ENCODE measurements at regions not wholly inside any gene's neighbourhood (a gene's known extent, or its start where the extent isn't known, plus 50 kb on each side); places are given as distances from the start of the nearest gene placed in this dataset.

GRCh38 chr7:3192669-3193068 lies 108.4 kb upstream of the SDK1 start:
- Histone ChIP-seq H3K27me3 (ENCODE audit: control insufficient read depth in 1 of 2, insufficient read depth in 1 of 2, low read length in 2 of 2) (no peaks in the 10 kb centered on the region), H2AK5ac (ENCODE audit: low read length, severe bottlenecking) (peak overlapping the region; percentile 2), H4K91ac (ENCODE audit: low read length) (no peak overlapping the region), H3K79me1 (replicated peaks; ENCODE audit: low read length, poor library complexity, severe bottlenecking) (no peaks in the 10 kb centered on the region), H3K9me3 (ENCODE audit: control insufficient read depth, low read length) (peaks cover 3% of the 10 kb centered on the region), H2BK5ac (ENCODE audit: low read depth, low read length, poor library complexity, severe bottlenecking) (no peak overlapping the region), H3K14ac (ENCODE audit: low read length in 2 of 2) (no peak overlapping the region), H3K4me1 (ENCODE audit: control insufficient read depth, insufficient read depth, low read depth, low read length) (peaks cover 28% of the 10 kb centered on the region), H2BK12ac (ENCODE audit: low read length in 2 of 2) (peak overlapping the region in 1 of 2 experiments; percentile 65), H3K9ac (ENCODE audit: low read length) (no peak overlapping the region), H3K4ac (ENCODE audit: low read depth in 1 of 2, low read length in 2 of 2) (no peak overlapping the region), H4K8ac (ENCODE audit: low read length) (no peak overlapping the region), H2AFZ (ENCODE audit: low read depth, low read length) (no peak overlapping the region), H2BK120ac (ENCODE audit: low read depth, low read length) (no peak overlapping the region), H3K36me3 (ENCODE audit: control insufficient read depth in 1 of 2, insufficient read depth in 2 of 2, low read depth in 1 of 2, low read length in 2 of 2) (no peaks in the 10 kb centered on the region), H3K23ac (ENCODE audit: low read length in 2 of 2) (no peak overlapping the region), H3K4me3 (ENCODE audit: insufficient read depth in 1 of 2, low read depth in 1 of 2, low read length in 2 of 2) (no peak overlapping the region), H3K18ac (ENCODE audit: low read depth in 1 of 2, low read length in 2 of 2) (peak overlapping the region in 1 of 2 experiments; percentile 81), H2BK15ac (ENCODE audit: low read depth, poor library complexity, severe bottlenecking) (no peak overlapping the region), H3K4me2 (ENCODE audit: low read length, poor library complexity, severe bottlenecking) (no peak overlapping the region), H3K27ac (ENCODE audit: low read length, poor library complexity, severe bottlenecking) (no peak overlapping the region)
- WGBS = 88% methylated on average over 4 of the region's 4 CpGs
- no peak for DNase-seq

GRCh38 chr7:3193379-3194120 lies 107.5 kb upstream of the SDK1 start:
- H3K4me3 ChIP-seq (ENCODE audit: insufficient read depth in 1 of 2, low read depth in 1 of 2, low read length in 2 of 2) = no peak overlapping the region
- peaks cover 7% of the 10 kb centered on the region for H3K9me3 ChIP-seq (ENCODE audit: control insufficient read depth, low read length)
- no peaks in the 10 kb centered on the region for H3K79me1 ChIP-seq (replicated peaks; ENCODE audit: low read length, poor library complexity, severe bottlenecking)
- H2BK5ac ChIP-seq (ENCODE audit: low read depth, low read length, poor library complexity, severe bottlenecking) = peak overlapping the region; percentile 53
- H3K36me3 ChIP-seq (ENCODE audit: control insufficient read depth in 1 of 2, insufficient read depth in 2 of 2, low read depth in 1 of 2, low read length in 2 of 2) = no peaks in the 10 kb centered on the region
- 90% methylated on average over 9 of the region's 9 CpGs for WGBS
- no peak overlapping the region for H3K18ac ChIP-seq (ENCODE audit: low read depth in 1 of 2, low read length in 2 of 2)
- DNase-seq = peak; percentile 33
- peak overlapping the region; percentile 21 to 67 for H2BK12ac ChIP-seq (ENCODE audit: low read length in 2 of 2)
- peak overlapping the region; percentile 90 for H2AK5ac ChIP-seq (ENCODE audit: low read length, severe bottlenecking)
- H3K14ac ChIP-seq (ENCODE audit: low read length in 2 of 2) = no peak overlapping the region
- no peak overlapping the region for H2AFZ ChIP-seq (ENCODE audit: low read depth, low read length)
- no peak overlapping the region for H3K4me2 ChIP-seq (ENCODE audit: low read length, poor library complexity, severe bottlenecking)
- peak overlapping the region; percentile 2 for H2BK15ac ChIP-seq (ENCODE audit: low read depth, poor library complexity, severe bottlenecking)
- no peak overlapping the region for H3K23ac ChIP-seq (ENCODE audit: low read length in 2 of 2)
- peak overlapping the region; percentile 92 for H3K27ac ChIP-seq (ENCODE audit: low read length, poor library complexity, severe bottlenecking)
- H3K4me1 ChIP-seq (ENCODE audit: control insufficient read depth, insufficient read depth, low read depth, low read length) = peaks cover 31% of the 10 kb centered on the region
- H3K4ac ChIP-seq (ENCODE audit: low read depth in 1 of 2, low read length in 2 of 2) = peak overlapping the region in 1 of 2 experiments; percentile 24
- no peak overlapping the region for H4K8ac ChIP-seq (ENCODE audit: low read length)
- H3K27me3 ChIP-seq (ENCODE audit: control insufficient read depth in 1 of 2, insufficient read depth in 1 of 2, low read length in 2 of 2) = no peaks in the 10 kb centered on the region
- no peak overlapping the region for H4K91ac ChIP-seq (ENCODE audit: low read length)
- no peak overlapping the region for H2BK120ac ChIP-seq (ENCODE audit: low read depth, low read length)
- peak overlapping the region; percentile 12 for H3K9ac ChIP-seq (ENCODE audit: low read length)

GRCh38 chr7:3194501-3195141 lies 106.4 kb upstream of the SDK1 start:
- Histone ChIP-seq H3K14ac (ENCODE audit: low read length in 2 of 2) (peak overlapping the region in 1 of 2 experiments; percentile 61), H2BK12ac (ENCODE audit: low read length in 2 of 2) (peak overlapping the region in 1 of 2 experiments; percentile 77), H3K79me1 (replicated peaks; ENCODE audit: low read length, poor library complexity, severe bottlenecking) (no peaks in the 10 kb centered on the region), H2AK5ac (ENCODE audit: low read length, severe bottlenecking) (no peak overlapping the region), H3K23ac (ENCODE audit: low read length in 2 of 2) (no peak overlapping the region), H2BK5ac (ENCODE audit: low read depth, low read length, poor library complexity, severe bottlenecking) (peak overlapping the region; percentile 21), H4K8ac (ENCODE audit: low read length) (peak overlapping the region; percentile 19), H3K4ac (ENCODE audit: low read depth in 1 of 2, low read length in 2 of 2) (no peak overlapping the region), H2AFZ (ENCODE audit: low read depth, low read length) (peak overlapping the region; percentile 31), H3K18ac (ENCODE audit: low read depth in 1 of 2, low read length in 2 of 2) (peak overlapping the region in 1 of 2 experiments; percentile 89), H3K9me3 (ENCODE audit: control insufficient read depth, low read length) (peaks cover 9% of the 10 kb centered on the region), H3K36me3 (ENCODE audit: control insufficient read depth in 1 of 2, insufficient read depth in 2 of 2, low read depth in 1 of 2, low read length in 2 of 2) (no peaks in the 10 kb centered on the region), H3K27me3 (ENCODE audit: control insufficient read depth in 1 of 2, insufficient read depth in 1 of 2, low read length in 2 of 2) (no peaks in the 10 kb centered on the region), H3K27ac (ENCODE audit: low read length, poor library complexity, severe bottlenecking) (peak overlapping the region; percentile 92), H4K91ac (ENCODE audit: low read length) (peak overlapping the region; percentile 73), H2BK120ac (ENCODE audit: low read depth, low read length) (no peak overlapping the region), H3K4me2 (ENCODE audit: low read length, poor library complexity, severe bottlenecking) (peak overlapping the region; percentile 72), H3K4me1 (ENCODE audit: control insufficient read depth, insufficient read depth, low read depth, low read length) (peaks cover 31% of the 10 kb centered on the region), H3K4me3 (ENCODE audit: insufficient read depth in 1 of 2, low read depth in 1 of 2, low read length in 2 of 2) (no peak overlapping the region), H3K9ac (ENCODE audit: low read length) (peak overlapping the region; percentile 12), H2BK15ac (ENCODE audit: low read depth, poor library complexity, severe bottlenecking) (no peak overlapping the region)
- DNase-seq = peak; percentile 97
- WGBS = 4% methylated on average over 7 of the region's 7 CpGs

DNA sequence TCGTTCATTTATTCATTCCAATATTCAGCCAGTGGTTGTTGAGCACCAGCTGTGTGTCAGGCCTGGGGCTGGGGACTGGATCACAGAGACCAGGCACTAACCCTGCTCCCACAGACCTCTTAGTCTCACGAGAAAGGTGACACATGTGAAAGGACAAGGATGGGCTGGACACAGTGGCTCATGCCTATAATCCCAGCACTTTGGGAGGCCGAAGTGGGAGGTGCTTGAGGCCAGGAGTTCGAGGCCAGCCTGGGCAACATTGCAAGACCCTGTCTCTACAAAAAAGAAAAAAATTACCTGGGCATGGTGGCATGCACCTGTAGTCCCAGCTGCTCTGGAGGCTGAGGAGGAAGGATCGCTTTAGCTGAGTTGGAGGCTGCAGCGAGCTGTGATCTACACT lies 105.9 kb upstream of the SDK1 start:
- WGBS = 55% methylated on average over 6 of the region's 6 CpGs
- H4K8ac ChIP-seq (ENCODE audit: low read length) = peak overlapping the region; percentile 19
- peak overlapping the region; percentile 41 for H3K4me2 ChIP-seq (ENCODE audit: low read length, poor library complexity, severe bottlenecking)
- H2BK5ac ChIP-seq (ENCODE audit: low read depth, low read length, poor library complexity, severe bottlenecking) = peak overlapping the region; percentile 21
- no peak overlapping the region for H3K23ac ChIP-seq (ENCODE audit: low read length in 2 of 2)
- peaks cover 13% of the 10 kb centered on the region for H3K9me3 ChIP-seq (ENCODE audit: control insufficient read depth, low read length)
- peak overlapping the region in 1 of 2 experiments; percentile 61 for H3K14ac ChIP-seq (ENCODE audit: low read length in 2 of 2)
- no peak overlapping the region for H2BK15ac ChIP-seq (ENCODE audit: low read depth, poor library complexity, severe bottlenecking)
- H3K4ac ChIP-seq (ENCODE audit: low read depth in 1 of 2, low read length in 2 of 2) = peak overlapping the region in 1 of 2 experiments; percentile 9
- H4K91ac ChIP-seq (ENCODE audit: low read length) = peak overlapping the region; percentile 73
- peak overlapping the region in 1 of 2 experiments; percentile 37 for H2BK12ac ChIP-seq (ENCODE audit: low read length in 2 of 2)
- H2BK120ac ChIP-seq (ENCODE audit: low read depth, low read length) = no peak overlapping the region
- no peaks in the 10 kb centered on the region for H3K79me1 ChIP-seq (replicated peaks; ENCODE audit: low read length, poor library complexity, severe bottlenecking)
- peaks cover 31% of the 10 kb centered on the region for H3K4me1 ChIP-seq (ENCODE audit: control insufficient read depth, insufficient read depth, low read depth, low read length)
- peak overlapping the region; percentile 24 for H2AK5ac ChIP-seq (ENCODE audit: low read length, severe bottlenecking)
- no peaks in the 10 kb centered on the region for H3K36me3 ChIP-seq (ENCODE audit: control insufficient read depth in 1 of 2, insufficient read depth in 2 of 2, low read depth in 1 of 2, low read length in 2 of 2)
- no peak overlapping the region for H3K9ac ChIP-seq (ENCODE audit: low read length)
- peak overlapping the region; percentile 16 to 89 for H3K18ac ChIP-seq (ENCODE audit: low read depth in 1 of 2, low read length in 2 of 2)
- no peak for DNase-seq
- H3K4me3 ChIP-seq (ENCODE audit: insufficient read depth in 1 of 2, low read depth in 1 of 2, low read length in 2 of 2) = no peak overlapping the region
- H3K27me3 ChIP-seq (ENCODE audit: control insufficient read depth in 1 of 2, insufficient read depth in 1 of 2, low read length in 2 of 2) = no peaks in the 10 kb centered on the region
- H2AFZ ChIP-seq (ENCODE audit: low read depth, low read length) = no peak overlapping the region
- H3K27ac ChIP-seq (ENCODE audit: low read length, poor library complexity, severe bottlenecking) = peak overlapping the region; percentile 92
